Fibroblast of skin of left quadriceps (primary cell): ENCODE measurements at regions not wholly inside any gene's neighbourhood (a gene's known extent, or its start where the extent isn't known, plus 50 kb on each side); places are given as distances from the start of the nearest gene placed in this dataset.
A peak's percentile ranks its signal among the peaks of the same experiment; 100 is the strongest.

ENCODE experiments used
- DNase-seq, 2 experiments: peaks; one replicate each; pipeline ENCODE4 v3.0.0-alpha.2; 2013; ENCODE audit warnings: low read depth in 2 of 2

- DNase-seq = peak; percentile 36 to 46
These were observed 243.9 kb upstream of the GULP1 start for GRCh38 chr2:188047735-188048134.

- peak; percentile 29 to 41 for DNase-seq
These were observed 240.9 kb upstream of the GULP1 start for GRCh38 chr2:188050726-188051125.

GRCh38 chr2:188051706-188052105 lies 240.0 kb upstream of the GULP1 start:
- peak; percentile 21 to 34 for DNase-seq

- DNase-seq = no peak
These were observed 226.3 kb upstream of the GULP1 start for GRCh38 chr2:188065386-188065785.

- no peak for DNase-seq
These were observed 223.6 kb upstream of the GULP1 start for GRCh38 chr2:188068093-188068492.

GRCh38 chr2:188076149-188077056 lies 215.3 kb upstream of the GULP1 start:
- no peak for DNase-seq

- no peak for DNase-seq
These were observed 213.9 kb upstream of the GULP1 start for GRCh38 chr2:188077757-188078156.

- no peak for DNase-seq
These were observed 213.1 kb upstream of the GULP1 start for GRCh38 chr2:188078534-188078933.

GRCh38 chr2:188079196-188079595 lies 212.5 kb upstream of the GULP1 start:
- peak; percentile 93 to 94 for DNase-seq

GRCh38 chr2:188085421-188085820 lies 206.3 kb upstream of the GULP1 start:
- DNase-seq = no peak

- peak; percentile 23 to 26 for DNase-seq
These were observed 201.8 kb upstream of the GULP1 start for GRCh38 chr2:188089901-188090300.

GRCh38 chr2:188091220-188091619 lies 200.5 kb upstream of the GULP1 start:
- no peak for DNase-seq

- no peak for DNase-seq
These were observed 198.9 kb upstream of the GULP1 start for GRCh38 chr2:188092734-188093133.

- DNase-seq = no peak
These were observed 194.8 kb upstream of the GULP1 start for GRCh38 chr2:188096910-188097309.

GRCh38 chr2:188102881-188103280 lies 188.8 kb upstream of the GULP1 start:
- DNase-seq = no peak

GRCh38 chr2:188114014-188114413 lies 177.7 kb upstream of the GULP1 start:
- DNase-seq = peak in 1 of 2 experiments; percentile 10

GRCh38 chr2:188117706-188118105 lies 174.0 kb upstream of the GULP1 start:
- DNase-seq = no peak

GRCh38 chr2:188118431-188118830 lies 173.2 kb upstream of the GULP1 start:
- DNase-seq = no peak

- no peak for DNase-seq
These were observed 172.4 kb upstream of the GULP1 start for GRCh38 chr2:188119112-188119838.

- DNase-seq = no peak
These were observed 168.7 kb upstream of the GULP1 start for GRCh38 chr2:188122985-188123384.

- DNase-seq = no peak
These were observed 162.0 kb upstream of the GULP1 start for GRCh38 chr2:188129677-188130076.

GRCh38 chr2:188130317-188130716 lies 161.4 kb upstream of the GULP1 start:
- DNase-seq = no peak

GRCh38 chr2:188131281-188131680 lies 160.4 kb upstream of the GULP1 start:
- no peak for DNase-seq
